RWPE2 (cell line): ENCODE measurements at regions not wholly inside any gene's neighbourhood (a gene's known extent, or its start where the extent isn't known, plus 50 kb on each side); places are given as distances from the start of the nearest gene placed in this dataset.

Source experiments
- ATAC-seq: fragments of 200-7000 bp; cut with Tn5 transposase; 3 replicates; pipeline ENCODE4 v1.9.1; 2021; ENCODE audit warnings: low read depth
- DNase-seq: peaks from one replicate; pipeline ENCODE4 v3.0.0-alpha.2; 2020; ENCODE audit warnings: low spot score
- H3K27ac ChIP-seq: fragments of 450-650 bp; 2 replicates; pipeline ENCODE4 v1.5.1; 2017; ENCODE audit warnings: mild to moderate bottlenecking; ENCODE audit not compliant: poor library complexity, severe bottlenecking
- H3K27me3 ChIP-seq: fragments of 250-450 bp; sonication (Bioruptor Pico); 2 replicates; pipeline ENCODE4 v1.5.1; 2021; ENCODE audit warnings: mild to moderate bottlenecking, moderate library complexity; ENCODE audit not compliant: insufficient read depth, poor library complexity, severe bottlenecking
- H3K36me3 ChIP-seq: fragments of 250-450 bp; sonication (Bioruptor Pico); 2 replicates; pipeline ENCODE4 v1.5.1; 2020; ENCODE audit warnings: low read depth, mild to moderate bottlenecking, moderate library complexity
- H3K4me1 ChIP-seq: fragments of 250-450 bp; sonication (Bioruptor Pico); 2 replicates; pipeline ENCODE4 v1.5.1; 2021; ENCODE audit warnings: mild to moderate bottlenecking, moderate library complexity; ENCODE audit not compliant: insufficient read depth, poor library complexity, severe bottlenecking
- H3K4me3 ChIP-seq: fragments of 250-450 bp; sonication (Bioruptor Pico); 2 replicates; pipeline ENCODE4 v1.5.1; 2021; ENCODE audit warnings: mild to moderate bottlenecking, moderate library complexity; ENCODE audit not compliant: severe bottlenecking
- H3K9me3 ChIP-seq: fragments of 250-450 bp; sonication (Bioruptor Pico); 2 replicates; pipeline ENCODE4 v1.5.1; 2021; ENCODE audit warnings: mild to moderate bottlenecking, moderate library complexity; ENCODE audit not compliant: severe bottlenecking
- CTCF ChIP-seq: fragments of 450-650 bp; IDR thresholded peaks from one replicate; pipeline ENCODE4 v1.5.1; 2017; ENCODE audit warnings: mild to moderate bottlenecking, moderate library complexity; ENCODE audit not compliant: poor library complexity, severe bottlenecking

GRCh38 chr2:66840321-66841002 lies 405.5 kb downstream of the MEIS1 start:
- no peak for DNase-seq
- H3K4me1 ChIP-seq: peaks cover 39% of the 10 kb centered on the region
- no peaks in the 10 kb centered on the region for H3K36me3 ChIP-seq
- no peaks in the 10 kb centered on the region for H3K27me3 ChIP-seq
- no peaks in the 10 kb centered on the region for H3K9me3 ChIP-seq
- TF ChIP-seq CTCF: no peak
- peak overlapping the region; percentile 97 for H3K27ac ChIP-seq
- peak overlapping the region; percentile 8 for H3K4me3 ChIP-seq
- ATAC-seq: no peak; the same call in 2 of the 3 replicates

GRCh38 chr2:66843847-66844246 lies 408.9 kb downstream of the MEIS1 start:
- Histone ChIP-seq H3K4me1 (peaks cover 31% of the 10 kb centered on the region), H3K4me3 (no peak overlapping the region), H3K27ac (no peak overlapping the region), H3K9me3 (no peaks in the 10 kb centered on the region), H3K27me3 (no peaks in the 10 kb centered on the region), H3K36me3 (no peaks in the 10 kb centered on the region)
- no peak for ATAC-seq
- TF ChIP-seq CTCF: no peak
- no peak for DNase-seq

- DNase-seq (no peak), ATAC-seq (no peak)
- TF ChIP-seq CTCF: no peak
- H3K36me3 ChIP-seq: no peaks in the 10 kb centered on the region
- H3K9me3 ChIP-seq: no peaks in the 10 kb centered on the region
- H3K4me1 ChIP-seq: peaks cover 20% of the 10 kb centered on the region
- H3K27me3 ChIP-seq: no peaks in the 10 kb centered on the region
- no peak overlapping the region for H3K4me3 ChIP-seq
- no peak overlapping the region for H3K27ac ChIP-seq
These were observed 410.4 kb downstream of the MEIS1 start for GRCh38 chr2:66845307-66845706.

GRCh38 chr2:66846887-66847286 lies 412.0 kb downstream of the MEIS1 start:
- Histone ChIP-seq H3K9me3 (no peaks in the 10 kb centered on the region), H3K27ac (no peak overlapping the region), H3K36me3 (no peaks in the 10 kb centered on the region), H3K27me3 (no peaks in the 10 kb centered on the region), H3K4me1 (peaks cover 4% of the 10 kb centered on the region), H3K4me3 (no peak overlapping the region)
- DNase-seq: no peak
- TF ChIP-seq CTCF: no peak
- no peak for ATAC-seq

GRCh38 chr2:66849153-66849755 lies 414.3 kb downstream of the MEIS1 start:
- TF ChIP-seq CTCF: no peak
- Histone ChIP-seq H3K36me3 (no peaks in the 10 kb centered on the region), H3K4me3 (no peak overlapping the region), H3K27ac (no peak overlapping the region), H3K27me3 (no peaks in the 10 kb centered on the region), H3K9me3 (no peaks in the 10 kb centered on the region), H3K4me1 (no peaks in the 10 kb centered on the region)
- DNase-seq (no peak), ATAC-seq (no peak)
